ENCODE measurements at regions not wholly inside any gene's neighbourhood (a gene's known extent, or its start where the extent isn't known, plus 50 kb on each side); places are given as distances from the start of the nearest gene placed in this dataset.

GRCh38 chr5:164376843-164377242, 871.4 kb downstream of the MAT2B start:
- no peak for DNase-seq (ENCODE audit: low read depth, low spot score)

- DNase-seq (ENCODE audit: low read depth, low spot score): no peak
Observed at GRCh38 chr5:164377746-164378145, 872.3 kb downstream of the MAT2B start.

GRCh38 chr5:164383662-164384061, 878.2 kb downstream of the MAT2B start:
- DNase-seq (ENCODE audit: low read depth, low spot score): no peak

- DNase-seq (ENCODE audit: low read depth, low spot score): no peak
Observed at GRCh38 chr5:164392531-164392930, 887.1 kb downstream of the MAT2B start.

GRCh38 chr5:164394686-164395194, 889.3 kb downstream of the MAT2B start:
- no peak for DNase-seq (ENCODE audit: low read depth, low spot score)

- no peak for DNase-seq (ENCODE audit: low read depth, low spot score)
Observed at GRCh38 chr5:164412531-164412930, 907.1 kb downstream of the MAT2B start.

GRCh38 chr5:164420161-164420560, 914.7 kb downstream of the MAT2B start:
- DNase-seq (ENCODE audit: low read depth, low spot score): no peak

GRCh38 chr5:164422400-164422799, 917.0 kb downstream of the MAT2B start:
- DNase-seq (ENCODE audit: low read depth, low spot score): no peak

- no peak for DNase-seq (ENCODE audit: low read depth, low spot score)
Observed at GRCh38 chr5:164431634-164432304, 926.4 kb downstream of the MAT2B start.

- no peak for DNase-seq (ENCODE audit: low read depth, low spot score)
Observed at GRCh38 chr5:164433106-164433870, 927.9 kb downstream of the MAT2B start.

- DNase-seq (ENCODE audit: low read depth, low spot score): no peak
Observed at GRCh38 chr5:164435576-164435975, 930.2 kb downstream of the MAT2B start.

- no peak for DNase-seq (ENCODE audit: low read depth, low spot score)
Observed at GRCh38 chr5:164439799-164440198, 934.4 kb downstream of the MAT2B start.

- no peak for DNase-seq (ENCODE audit: low read depth, low spot score)
Observed at GRCh38 chr5:164449460-164449859, 944.0 kb downstream of the MAT2B start.

GRCh38 chr5:164466033-164466432, 960.6 kb downstream of the MAT2B start:
- no peak for DNase-seq (ENCODE audit: low read depth, low spot score)

GRCh38 chr5:164470312-164470711, 964.9 kb downstream of the MAT2B start:
- DNase-seq (ENCODE audit: low read depth, low spot score): no peak

- no peak for DNase-seq (ENCODE audit: low read depth, low spot score)
Observed at GRCh38 chr5:164472165-164472564, 966.7 kb downstream of the MAT2B start.

- DNase-seq (ENCODE audit: low read depth, low spot score): no peak
Observed at GRCh38 chr5:164475339-164475977, 970.0 kb downstream of the MAT2B start.

GRCh38 chr5:164481270-164481669, 975.9 kb downstream of the MAT2B start:
- no peak for DNase-seq (ENCODE audit: low read depth, low spot score)

GRCh38 chr5:164482351-164482750, 976.9 kb downstream of the MAT2B start:
- no peak for DNase-seq (ENCODE audit: low read depth, low spot score)

- no peak for DNase-seq (ENCODE audit: low read depth, low spot score)
Observed at GRCh38 chr5:164484948-164485347, 979.5 kb downstream of the MAT2B start.

- DNase-seq (ENCODE audit: low read depth, low spot score): no peak
Observed at GRCh38 chr5:164487939-164488338, 982.5 kb downstream of the MAT2B start.

- no peak for DNase-seq (ENCODE audit: low read depth, low spot score)
Observed at GRCh38 chr5:164497311-164498064, 992.1 kb downstream of the MAT2B start.

All from brain pericyte (primary cell).